Astrocyte (in vitro differentiated cells and primary cell): ENCODE measurements at regions not wholly inside any gene's neighbourhood (a gene's known extent, or its start where the extent isn't known, plus 50 kb on each side); places are given as distances from the start of the nearest gene placed in this dataset.
A peak's percentile ranks its signal among the peaks of the same experiment; 100 is the strongest.

Source experiments
- DNase-seq: peaks from one replicate; pipeline ENCODE4 v3.0.0-alpha.2; 2010; ENCODE audit warnings: low read depth
- FAIRE-seq: peaks from 2 replicates; lab custom pipeline; 2011; peaks lifted over from hg19 to GRCh38; lab: Jason Lieb, UNC
- H2AFZ ChIP-seq: 2 replicates; pipeline ENCODE4 v1.6.0; 2012; ENCODE audit warnings: low read depth, low read length, inconsistent platforms
- H3K27ac ChIP-seq: 2 replicates; pipeline ENCODE4 v1.5.1; 2011; ENCODE audit warnings: low read depth, low read length, inconsistent platforms
- H3K27me3 ChIP-seq: 2 replicates; pipeline ENCODE4 v1.6.0; 2011; ENCODE audit warnings: low read length, inconsistent platforms; ENCODE audit not compliant: insufficient read depth
- H3K36me3 ChIP-seq: 2 replicates; pipeline ENCODE4 v1.5.1; 2011; ENCODE audit warnings: low read length, inconsistent platforms; ENCODE audit not compliant: insufficient read depth
- H3K4me1 ChIP-seq: 2 replicates; pipeline ENCODE4 v1.5.1; 2011; ENCODE audit warnings: low read length, inconsistent platforms; ENCODE audit not compliant: insufficient read depth
- H3K4me2 ChIP-seq: 2 replicates; pipeline ENCODE4 v1.6.0; 2012; ENCODE audit warnings: low read length, inconsistent platforms
- H3K4me3 ChIP-seq: 2 replicates; pipeline ENCODE4 v1.5.1; 2011; ENCODE audit warnings: low read depth, mild to moderate bottlenecking, low read length, inconsistent platforms; ENCODE audit not compliant: insufficient read depth
- H3K79me2 ChIP-seq: 2 replicates; pipeline ENCODE4 v1.6.0; 2012; ENCODE audit warnings: mild to moderate bottlenecking, low read length, inconsistent platforms; ENCODE audit not compliant: insufficient read depth
- H3K9ac ChIP-seq: 2 replicates; pipeline ENCODE4 v1.6.0; 2012; ENCODE audit warnings: mild to moderate bottlenecking, low read length, inconsistent platforms
- H3K9me3 ChIP-seq: 2 replicates; pipeline ENCODE4 v1.5.1; 2012; ENCODE audit warnings: low read depth, mild to moderate bottlenecking, low read length, inconsistent platforms; ENCODE audit not compliant: insufficient read depth
- H4K20me1 ChIP-seq: 2 replicates; pipeline ENCODE4 v1.6.0; 2012; ENCODE audit warnings: low read length, inconsistent platforms; ENCODE audit not compliant: insufficient read depth
- H3K27ac Mint-ChIP-seq: one replicate; pipeline ENCODE4 v1.8.0; 2021; ENCODE audit warnings: mild to moderate bottlenecking, mixed read lengths; ENCODE audit not compliant: unreplicated experiment
- H3K27me3 Mint-ChIP-seq: one replicate; pipeline ENCODE4 v1.8.0; 2021; ENCODE audit warnings: low read depth, mixed read lengths; ENCODE audit not compliant: unreplicated experiment
- H3K36me3 Mint-ChIP-seq: one replicate; pipeline ENCODE4 v1.8.0; 2021; ENCODE audit warnings: low read depth, mixed read lengths; ENCODE audit not compliant: unreplicated experiment
- H3K4me1 Mint-ChIP-seq: one replicate; pipeline ENCODE4 v1.8.0; 2021; ENCODE audit warnings: low read depth, mixed read lengths; ENCODE audit not compliant: unreplicated experiment
- H3K4me3 Mint-ChIP-seq: one replicate; pipeline ENCODE4 v1.8.0; 2021; ENCODE audit warnings: mild to moderate bottlenecking, moderate library complexity, mixed read lengths; ENCODE audit not compliant: unreplicated experiment
- H3K9me3 Mint-ChIP-seq: one replicate; pipeline ENCODE4 v1.8.0; 2021; ENCODE audit warnings: mild to moderate bottlenecking, mixed read lengths; ENCODE audit not compliant: unreplicated experiment
- CTCF ChIP-seq: IDR thresholded peaks from 2 replicates; pipeline ENCODE4 v1.5.1; 2011; ENCODE audit warnings: low read depth, mild to moderate bottlenecking, inconsistent platforms, low read length, moderate library complexity; ENCODE audit not compliant: insufficient read depth
- EZH2 ChIP-seq: IDR thresholded peaks from 2 replicates; pipeline ENCODE4 v1.6.1; 2012; ENCODE audit warnings: mild to moderate bottlenecking, low read length, inconsistent platforms; ENCODE audit not compliant: insufficient read depth

GRCh38 chr13:37293295-37293694, 187.8 kb upstream of the CSNK1A1L start:
- FAIRE-seq (no peak), DNase-seq (no peak)
- Histone ChIP-seq H3K4me1 (no peaks in the 10 kb centered on the region), H2AFZ (no peak overlapping the region), H3K36me3 (no peaks in the 10 kb centered on the region), H3K9me3 (no peaks in the 10 kb centered on the region), H4K20me1 (no peaks in the 10 kb centered on the region), H3K4me2 (no peak overlapping the region), H3K27ac (no peak overlapping the region), H3K27me3 (no peaks in the 10 kb centered on the region), H3K79me2 (no peaks in the 10 kb centered on the region), H3K9ac (no peak overlapping the region), H3K4me3 (no peak overlapping the region)
- no peak overlapping the region for H3K27ac Mint-ChIP-seq
- no peaks in the 10 kb centered on the region for H3K27me3 Mint-ChIP-seq
- H3K36me3 Mint-ChIP-seq = no peaks in the 10 kb centered on the region
- no peaks in the 10 kb centered on the region for H3K4me1 Mint-ChIP-seq
- TF ChIP-seq EZH2 (no peak), CTCF (no peak)
- H3K4me3 Mint-ChIP-seq = no peak overlapping the region
- no peaks in the 10 kb centered on the region for H3K9me3 Mint-ChIP-seq

DNA sequence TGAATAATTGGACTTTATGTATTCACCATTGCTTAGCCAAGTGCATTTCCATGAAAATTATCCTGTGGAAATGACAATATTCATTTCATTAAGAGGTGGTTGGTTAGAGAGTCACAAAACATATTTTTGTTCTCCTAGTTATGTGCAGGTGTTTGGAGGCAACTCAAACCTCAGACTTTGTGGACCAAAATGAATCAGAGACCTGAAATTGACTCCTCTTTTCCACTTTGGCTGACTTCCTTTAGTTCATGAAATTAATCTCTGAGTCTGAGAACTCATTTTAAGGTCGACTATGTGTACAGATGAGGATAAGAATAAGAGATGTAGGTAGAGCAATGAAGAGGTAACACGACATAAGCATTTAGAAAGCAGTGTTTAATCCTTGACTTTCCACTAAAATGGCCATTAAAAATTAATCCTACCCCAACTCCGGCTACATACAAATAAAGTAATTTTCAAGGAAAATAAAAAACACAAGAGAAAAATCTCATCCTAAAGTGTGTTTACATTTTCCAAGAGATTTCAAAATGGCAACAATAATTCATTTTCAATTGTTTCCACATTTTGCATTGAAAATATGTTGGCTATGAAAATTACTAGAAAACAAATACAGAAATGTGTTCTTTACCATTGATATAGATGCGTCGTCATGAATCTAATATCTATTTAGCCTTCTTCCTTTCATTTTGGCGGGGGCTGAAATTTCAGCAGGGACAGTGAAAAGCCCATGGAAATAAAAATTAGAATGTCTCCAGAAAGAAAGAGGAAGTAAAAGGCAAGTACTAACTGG, 185.4 kb upstream of the CSNK1A1L start:
- Histone ChIP-seq H2AFZ (no peak overlapping the region), H3K9ac (no peak overlapping the region), H3K27ac (no peak overlapping the region), H3K9me3 (no peaks in the 10 kb centered on the region), H3K27me3 (no peaks in the 10 kb centered on the region), H3K4me2 (no peak overlapping the region), H3K4me1 (no peaks in the 10 kb centered on the region), H4K20me1 (no peaks in the 10 kb centered on the region), H3K4me3 (no peak overlapping the region), H3K79me2 (no peaks in the 10 kb centered on the region), H3K36me3 (no peaks in the 10 kb centered on the region)
- H3K4me1 Mint-ChIP-seq = no peaks in the 10 kb centered on the region
- H3K4me3 Mint-ChIP-seq = no peak overlapping the region
- TF ChIP-seq CTCF (no peak), EZH2 (no peak)
- H3K27ac Mint-ChIP-seq = no peak overlapping the region
- FAIRE-seq = no peak
- peaks cover 1% of the 10 kb centered on the region for H3K9me3 Mint-ChIP-seq
- H3K27me3 Mint-ChIP-seq = no peaks in the 10 kb centered on the region
- peak; percentile 71 for DNase-seq
- H3K36me3 Mint-ChIP-seq = no peaks in the 10 kb centered on the region
